ENCODE measurements at regions not wholly inside any gene's neighbourhood (a gene's known extent, or its start where the extent isn't known, plus 50 kb on each side); places are given as distances from the start of the nearest gene placed in this dataset.
A peak's percentile ranks its signal among the peaks of the same experiment; 100 is the strongest.
"Not testable (repeated sequence)": the region's sequence is repeated elsewhere in the genome, so short reads cannot be mapped to it uniquely, and the experiment has no call there.

DNA sequence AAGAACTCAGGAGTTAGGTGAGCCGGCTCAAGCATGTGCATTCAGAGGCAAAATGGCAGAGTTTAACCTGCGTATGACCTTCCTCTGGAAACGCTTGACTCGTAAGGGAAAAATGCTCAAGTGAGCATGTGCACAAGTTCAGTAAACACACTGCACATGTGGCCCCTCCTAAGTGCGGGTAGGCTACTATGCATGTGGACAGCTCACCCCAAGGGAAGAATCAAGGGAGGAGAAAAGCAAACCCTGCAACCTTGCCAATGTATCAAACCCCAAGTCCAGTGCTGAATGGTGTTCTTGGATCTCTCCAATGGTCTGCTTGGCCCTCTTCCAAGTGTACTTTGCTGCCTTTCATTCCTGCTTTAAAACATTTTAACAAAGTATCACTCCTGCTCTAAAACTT lies 407.1 kb downstream of the ADAM29 start:
- no peak overlapping the region for H3K4me3 ChIP-seq (ENCODE audit: low read length)
- TF ChIP-seq, protein P1, sequence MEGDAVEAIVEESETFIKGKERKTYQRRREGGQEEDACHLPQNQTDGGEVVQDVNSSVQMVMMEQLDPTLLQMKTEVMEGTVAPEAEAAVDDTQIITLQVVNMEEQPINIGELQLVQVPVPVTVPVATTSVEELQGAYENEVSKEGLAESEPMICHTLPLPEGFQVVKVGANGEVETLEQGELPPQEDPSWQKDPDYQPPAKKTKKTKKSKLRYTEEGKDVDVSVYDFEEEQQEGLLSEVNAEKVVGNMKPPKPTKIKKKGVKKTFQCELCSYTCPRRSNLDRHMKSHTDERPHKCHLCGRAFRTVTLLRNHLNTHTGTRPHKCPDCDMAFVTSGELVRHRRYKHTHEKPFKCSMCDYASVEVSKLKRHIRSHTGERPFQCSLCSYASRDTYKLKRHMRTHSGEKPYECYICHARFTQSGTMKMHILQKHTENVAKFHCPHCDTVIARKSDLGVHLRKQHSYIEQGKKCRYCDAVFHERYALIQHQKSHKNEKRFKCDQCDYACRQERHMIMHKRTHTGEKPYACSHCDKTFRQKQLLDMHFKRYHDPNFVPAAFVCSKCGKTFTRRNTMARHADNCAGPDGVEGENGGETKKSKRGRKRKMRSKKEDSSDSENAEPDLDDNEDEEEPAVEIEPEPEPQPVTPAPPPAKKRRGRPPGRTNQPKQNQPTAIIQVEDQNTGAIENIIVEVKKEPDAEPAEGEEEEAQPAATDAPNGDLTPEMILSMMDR (IDR thresholded peaks at IDR 0.05; ENCODE audit: insufficient read depth, low read depth, low read length, missing control alignments) = no peak
- no peak for DNase-seq (ENCODE audit: low read depth)

DNA sequence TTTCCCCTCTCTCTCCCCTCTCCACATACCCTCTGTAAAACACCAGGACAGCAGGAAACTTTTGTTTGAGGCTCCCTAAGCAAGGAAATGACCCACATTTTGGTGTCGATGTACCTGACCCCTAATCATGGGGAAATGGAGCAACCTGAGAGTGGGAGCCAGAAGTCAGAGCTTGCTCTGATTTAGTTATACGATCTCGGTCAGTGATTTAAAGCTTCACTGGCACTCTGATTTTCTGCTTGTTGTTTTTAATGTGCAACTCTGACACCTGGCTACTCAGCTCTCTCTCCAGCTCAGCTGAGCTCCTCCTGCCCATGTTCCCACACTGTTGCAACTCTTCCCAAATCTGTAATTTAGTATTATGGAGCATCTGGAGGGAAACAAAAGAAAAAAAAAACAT lies 408.6 kb downstream of the ADAM29 start:
- DNase-seq (ENCODE audit: low read depth) = no peak
- no peak overlapping the region for H3K4me3 ChIP-seq (ENCODE audit: low read length)
- TF ChIP-seq, protein P1 (IDR thresholded peaks at IDR 0.05; ENCODE audit: insufficient read depth, low read depth, low read length, missing control alignments) = no peak

DNA sequence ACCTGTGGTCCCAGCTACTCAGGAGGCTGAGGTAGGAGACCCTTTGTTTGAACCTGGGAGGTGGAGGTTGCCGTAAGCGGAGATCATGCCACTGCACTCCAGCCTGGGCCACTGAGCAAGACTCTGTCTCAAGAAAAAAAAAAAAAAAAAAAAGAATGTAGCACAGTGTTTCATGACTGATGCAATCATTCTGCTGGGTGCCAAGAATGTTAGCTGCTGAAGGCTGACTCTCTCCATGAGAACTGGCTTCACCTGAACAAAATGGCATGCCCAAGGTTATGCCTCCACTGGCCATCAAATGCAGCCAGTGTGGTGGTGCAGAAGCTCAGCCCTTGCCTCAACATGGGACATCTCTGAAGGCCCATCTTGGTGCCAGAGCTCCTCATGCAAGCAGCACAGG lies 412.1 kb downstream of the ADAM29 start:
- TF ChIP-seq, protein P1 (IDR thresholded peaks at IDR 0.05; ENCODE audit: insufficient read depth, low read depth, low read length, missing control alignments) = no peak
- peak; percentile 11 for DNase-seq (ENCODE audit: low read depth)
- H3K4me3 ChIP-seq (ENCODE audit: low read length) = no peak overlapping the region

DNA sequence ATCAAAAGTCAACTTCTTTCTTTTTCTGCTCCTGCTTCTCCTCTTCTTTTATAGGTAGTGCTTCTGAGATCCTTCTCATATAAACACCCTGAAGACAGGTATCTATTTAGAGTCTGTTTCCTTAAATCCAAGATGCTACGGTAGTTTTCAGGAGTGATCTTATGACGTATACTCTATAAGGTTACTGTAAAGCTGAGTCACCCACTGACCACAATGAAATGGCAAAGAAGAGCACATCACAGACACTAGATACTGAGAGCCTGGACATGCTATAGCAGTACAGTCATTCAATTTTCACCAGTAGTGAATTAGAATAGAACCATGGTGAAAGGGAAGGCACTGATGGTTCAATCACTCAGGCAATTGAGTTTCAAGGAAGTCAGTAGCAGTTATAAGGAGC lies 412.5 kb downstream of the ADAM29 start:
- no peak overlapping the region for H3K4me3 ChIP-seq (ENCODE audit: low read length)
- TF ChIP-seq, protein P1 (IDR thresholded peaks at IDR 0.05; ENCODE audit: insufficient read depth, low read depth, low read length, missing control alignments) = no peak
- DNase-seq (ENCODE audit: low read depth) = peak; percentile 7

DNA sequence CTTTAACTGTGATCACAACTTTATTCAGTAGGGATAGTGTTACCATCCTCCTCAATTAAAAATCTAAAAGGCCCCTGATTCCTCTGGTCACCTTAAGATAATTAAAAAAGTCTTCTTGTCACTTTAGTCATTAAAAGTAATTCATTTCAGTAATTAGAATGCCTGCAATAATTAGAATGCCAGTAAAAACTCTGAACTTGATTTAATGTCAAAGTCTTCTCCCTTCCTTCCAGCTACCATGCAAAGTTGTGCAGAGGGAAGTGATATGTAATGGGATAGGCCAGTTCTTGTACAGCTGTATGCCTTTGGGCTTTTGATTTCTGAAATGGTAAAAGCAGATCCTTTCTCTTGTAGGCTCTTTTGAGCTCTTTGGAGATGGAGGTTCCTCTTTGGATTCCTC lies 417.2 kb downstream of the ADAM29 start:
- no peak for DNase-seq (ENCODE audit: low read depth)
- H3K4me3 ChIP-seq (ENCODE audit: low read length) = no peak overlapping the region

DNA sequence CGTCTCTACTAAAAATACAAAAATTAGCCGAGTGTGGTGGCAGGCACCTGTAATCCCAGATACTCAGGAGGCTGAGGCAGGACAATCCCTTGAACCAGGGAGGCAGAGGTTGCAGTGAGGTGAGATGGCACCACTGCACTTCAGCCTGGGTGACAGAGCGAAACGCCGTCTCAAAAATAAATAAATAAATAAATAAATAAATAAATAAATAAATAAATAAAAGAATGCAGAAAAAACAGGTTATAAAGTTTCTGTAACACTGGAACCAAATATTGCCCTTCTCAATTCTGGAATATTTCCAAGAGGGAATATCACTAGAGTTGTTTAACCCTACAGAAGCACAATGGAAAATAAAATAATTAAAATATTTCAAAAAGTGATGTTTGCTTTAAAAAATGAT lies 418.4 kb downstream of the ADAM29 start:
- not testable (repeated sequence) for DNase-seq (ENCODE audit: low read depth); H3K4me3 ChIP-seq (ENCODE audit: low read length)

More for the DNA sequence above, 417.2 kb downstream of the ADAM29 start:
- TF ChIP-seq, protein P1 (IDR thresholded peaks at IDR 0.05; ENCODE audit: insufficient read depth, low read depth, low read length, missing control alignments) = no peak

DNA sequence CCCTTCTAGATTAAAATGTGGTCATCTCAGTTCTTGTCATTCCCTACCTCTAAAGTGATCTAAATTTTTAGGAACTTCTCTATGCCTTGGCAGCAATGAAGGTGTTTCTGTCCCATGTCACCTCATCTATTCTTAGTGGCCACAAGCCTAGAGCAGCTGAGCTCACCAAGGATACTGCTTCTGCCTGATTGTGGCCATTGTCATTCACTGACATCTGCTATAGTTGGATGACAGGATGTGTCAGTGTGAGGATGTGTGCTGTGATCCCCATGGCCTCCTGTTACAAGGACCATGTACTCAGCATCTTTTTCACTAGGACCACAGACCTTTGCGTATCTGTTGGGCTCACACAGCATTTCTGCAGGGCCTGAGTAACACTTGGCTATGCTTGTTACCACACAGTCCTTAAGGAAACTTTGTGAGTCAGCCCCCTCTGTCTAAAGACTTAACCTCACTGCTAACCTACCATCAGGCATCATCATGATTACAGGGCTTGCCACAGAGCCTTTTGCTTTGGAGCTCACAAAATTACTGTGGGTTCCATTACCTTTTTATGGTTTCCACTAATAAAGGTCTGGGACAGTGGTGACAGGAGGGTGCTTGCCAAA lies 421.0 kb downstream of the ADAM29 start:
- H3K4me3 ChIP-seq (ENCODE audit: low read length) = no peak overlapping the region
- TF ChIP-seq, protein P1 (IDR thresholded peaks at IDR 0.05; ENCODE audit: insufficient read depth, low read depth, low read length, missing control alignments) = no peak
- DNase-seq (ENCODE audit: low read depth) = peak; percentile 15

Measured in epithelial cell of esophagus (primary cell).